ENCODE measurements at regions not wholly inside any gene's neighbourhood (a gene's known extent, or its start where the extent isn't known, plus 50 kb on each side); places are given as distances from the start of the nearest gene placed in this dataset.

GRCh38 chr16:58958749-58959148, 224.6 kb upstream of the GOT2 start:
- no peaks in the 10 kb centered on the region for H3K9me3 ChIP-seq
- no peaks in the 10 kb centered on the region for H3K4me1 ChIP-seq
- no peak for DNase-seq
- no peak overlapping the region for H3K4me3 ChIP-seq
- no peak overlapping the region for H3K27ac ChIP-seq
- no peaks in the 10 kb centered on the region for H3K27me3 ChIP-seq
- intact Hi-C loops (cut with DNase I; ENCODE audit: low total_unique reads) = no loop called here
- TF ChIP-seq, protein P1, sequence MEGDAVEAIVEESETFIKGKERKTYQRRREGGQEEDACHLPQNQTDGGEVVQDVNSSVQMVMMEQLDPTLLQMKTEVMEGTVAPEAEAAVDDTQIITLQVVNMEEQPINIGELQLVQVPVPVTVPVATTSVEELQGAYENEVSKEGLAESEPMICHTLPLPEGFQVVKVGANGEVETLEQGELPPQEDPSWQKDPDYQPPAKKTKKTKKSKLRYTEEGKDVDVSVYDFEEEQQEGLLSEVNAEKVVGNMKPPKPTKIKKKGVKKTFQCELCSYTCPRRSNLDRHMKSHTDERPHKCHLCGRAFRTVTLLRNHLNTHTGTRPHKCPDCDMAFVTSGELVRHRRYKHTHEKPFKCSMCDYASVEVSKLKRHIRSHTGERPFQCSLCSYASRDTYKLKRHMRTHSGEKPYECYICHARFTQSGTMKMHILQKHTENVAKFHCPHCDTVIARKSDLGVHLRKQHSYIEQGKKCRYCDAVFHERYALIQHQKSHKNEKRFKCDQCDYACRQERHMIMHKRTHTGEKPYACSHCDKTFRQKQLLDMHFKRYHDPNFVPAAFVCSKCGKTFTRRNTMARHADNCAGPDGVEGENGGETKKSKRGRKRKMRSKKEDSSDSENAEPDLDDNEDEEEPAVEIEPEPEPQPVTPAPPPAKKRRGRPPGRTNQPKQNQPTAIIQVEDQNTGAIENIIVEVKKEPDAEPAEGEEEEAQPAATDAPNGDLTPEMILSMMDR (IDR thresholded peaks at IDR 0.05) = no peak
- no peak for TF ChIP-seq POLR2A (IDR thresholded peaks at IDR 0.05)
- no peaks in the 10 kb centered on the region for H3K36me3 ChIP-seq (ENCODE audit: low read depth, missing control alignments)

DNA sequence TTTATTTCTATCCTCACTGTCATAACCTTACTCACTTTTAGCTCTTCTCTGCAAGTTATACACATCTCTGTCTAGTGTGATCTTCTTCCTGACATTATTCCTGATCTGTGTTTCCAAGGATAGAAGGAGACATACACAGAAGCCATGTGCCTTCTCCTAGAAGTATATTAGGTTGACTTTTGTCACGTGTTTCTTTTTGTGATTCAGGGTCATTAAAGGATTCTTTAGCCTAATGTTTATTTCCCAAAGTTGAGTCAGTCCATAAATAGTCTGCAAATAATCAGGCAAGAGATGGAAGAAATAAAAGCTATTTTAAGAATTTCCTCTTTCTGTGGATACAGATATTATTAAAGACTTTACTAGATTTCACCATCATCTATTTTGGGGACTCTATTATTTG, 214.1 kb upstream of the GOT2 start:
- WGBS, 2 donors = 62 to 70% methylated on average over 1 of the region's 1 CpG
- intact Hi-C loops (cut with DNase I; ENCODE audit: low total_unique reads) = no loop called here
- Histone ChIP-seq H3K4me1 (no peaks in the 10 kb centered on the region), H3K36me3 (ENCODE audit: low read depth, missing control alignments) (no peaks in the 10 kb centered on the region), H3K4me3 (no peak overlapping the region), H3K27me3 (no peaks in the 10 kb centered on the region), H3K27ac (no peak overlapping the region), H3K9me3 (no peaks in the 10 kb centered on the region)
- no peak for DNase-seq
- TF ChIP-seq, protein P1 (IDR thresholded peaks at IDR 0.05) = no peak
- TF ChIP-seq POLR2A (IDR thresholded peaks at IDR 0.05) = no peak

GRCh38 chr16:58940609-58941008, 206.5 kb upstream of the GOT2 start:
- no peak for TF ChIP-seq POLR2A (IDR thresholded peaks at IDR 0.05)
- TF ChIP-seq, protein P1 (IDR thresholded peaks at IDR 0.05) = no peak
- Histone ChIP-seq H3K4me3 (no peak overlapping the region), H3K36me3 (ENCODE audit: low read depth, missing control alignments) (no peaks in the 10 kb centered on the region), H3K4me1 (no peaks in the 10 kb centered on the region), H3K27ac (no peak overlapping the region), H3K9me3 (no peaks in the 10 kb centered on the region), H3K27me3 (no peaks in the 10 kb centered on the region)
- intact Hi-C loops (cut with DNase I; ENCODE audit: low total_unique reads) = no loop called here
- no peak for DNase-seq
- WGBS, 2 donors = 80 to 94% methylated on average over 2 of the region's 2 CpGs

DNA sequence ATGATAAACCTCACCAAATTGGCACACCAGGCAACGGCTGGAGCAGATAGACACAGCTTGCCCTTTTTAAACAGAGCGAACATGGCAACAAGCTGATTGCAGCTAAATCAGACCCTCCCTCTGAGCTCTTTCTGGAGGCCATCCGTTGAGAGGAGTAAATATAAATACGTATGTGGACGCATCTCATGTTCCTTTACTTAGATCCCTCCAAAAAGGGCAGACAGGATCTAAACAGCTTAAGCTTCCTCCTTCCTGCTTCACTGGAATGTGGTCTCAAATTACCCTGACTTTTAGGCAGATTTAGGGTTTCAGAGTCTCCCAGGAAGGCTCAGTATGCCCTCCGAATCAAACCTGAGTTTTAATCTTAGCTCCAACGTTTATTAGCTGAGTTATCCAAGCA, 204.7 kb upstream of the GOT2 start:
- no peaks in the 10 kb centered on the region for H3K9me3 ChIP-seq
- H3K27me3 ChIP-seq = no peaks in the 10 kb centered on the region
- DNase-seq = no peak
- H3K27ac ChIP-seq = no peak overlapping the region
- no peak overlapping the region for H3K4me3 ChIP-seq
- TF ChIP-seq, protein P1 (IDR thresholded peaks at IDR 0.05) = no peak
- TF ChIP-seq POLR2A (IDR thresholded peaks at IDR 0.05) = no peak
- no peaks in the 10 kb centered on the region for H3K4me1 ChIP-seq
- H3K36me3 ChIP-seq (ENCODE audit: low read depth, missing control alignments) = no peaks in the 10 kb centered on the region
- WGBS, 2 donors = 35 to 40% methylated on average over 7 of the region's 7 CpGs
- intact Hi-C loops (cut with DNase I; ENCODE audit: low total_unique reads) = no loop called here

- DNase-seq = no peak
- no peak for TF ChIP-seq POLR2A (IDR thresholded peaks at IDR 0.05)
- TF ChIP-seq, protein P1 (IDR thresholded peaks at IDR 0.05) = no peak
- Histone ChIP-seq H3K27ac (no peak overlapping the region), H3K9me3 (no peaks in the 10 kb centered on the region), H3K4me1 (no peaks in the 10 kb centered on the region), H3K36me3 (ENCODE audit: low read depth, missing control alignments) (no peaks in the 10 kb centered on the region), H3K4me3 (no peak overlapping the region), H3K27me3 (no peaks in the 10 kb centered on the region)
- 76 to 85% methylated on average over 5 of the region's 5 CpGs for whole genome bisulfite sequencing, 2 donors
- intact Hi-C loops (cut with DNase I; ENCODE audit: low total_unique reads) = no loop called here
Measured at GRCh38 chr16:58937661-58938060, 203.5 kb upstream of the GOT2 start.

Data from testis (tissue), 2 donors.